NCI-H1930 (cell line): ENCODE measurements at regions not wholly inside any gene's neighbourhood (a gene's known extent, or its start where the extent isn't known, plus 50 kb on each side); places are given as distances from the start of the nearest gene placed in this dataset.
"Not testable (repeated sequence)": the region's sequence is repeated elsewhere in the genome, so short reads cannot be mapped to it uniquely, and the experiment has no call there.

Source experiments
- DNase-seq, 2 experiments: peaks; one replicate each; lab custom pipeline; 2025; lab: John Stamatoyannopoulos, UW

- DNase-seq, result peak; percentile 35 to 40
Observed at GRCh38 chr5:116959843-116960242, 385.2 kb upstream of the SEMA6A start.

GRCh38 chr5:116953251-116953930 lies 378.8 kb upstream of the SEMA6A start:
- DNase-seq, result peak; percentile 72 to 73

GRCh38 chr5:116951219-116951618 lies 376.6 kb upstream of the SEMA6A start:
- no peak for DNase-seq

GRCh38 chr5:116947691-116948528 lies 373.3 kb upstream of the SEMA6A start:
- DNase-seq, result no peak

- DNase-seq, result not testable (repeated sequence)
Observed at GRCh38 chr5:116945613-116946382, 371.2 kb upstream of the SEMA6A start.

GRCh38 chr5:116944183-116944582 lies 369.6 kb upstream of the SEMA6A start:
- DNase-seq, result no peak

- no peak for DNase-seq
Observed at GRCh38 chr5:116942622-116943021, 368.0 kb upstream of the SEMA6A start.

GRCh38 chr5:116939641-116940040 lies 365.0 kb upstream of the SEMA6A start:
- DNase-seq, result no peak

- peak; percentile 40 to 83 for DNase-seq
Observed at GRCh38 chr5:116938488-116938887, 363.9 kb upstream of the SEMA6A start.

- DNase-seq, result no peak
Observed at GRCh38 chr5:116935561-116936162, 361.0 kb upstream of the SEMA6A start.

GRCh38 chr5:116930616-116931015 lies 356.0 kb upstream of the SEMA6A start:
- no peak for DNase-seq

GRCh38 chr5:116923344-116923743 lies 348.7 kb upstream of the SEMA6A start:
- DNase-seq, result no peak

- no peak for DNase-seq
Observed at GRCh38 chr5:116922532-116922931, 347.9 kb upstream of the SEMA6A start.

GRCh38 chr5:116914869-116915504 lies 340.4 kb upstream of the SEMA6A start:
- DNase-seq, result no peak

GRCh38 chr5:116912221-116912620 lies 337.6 kb upstream of the SEMA6A start:
- no peak for DNase-seq

GRCh38 chr5:116911074-116911473 lies 336.5 kb upstream of the SEMA6A start:
- no peak for DNase-seq

- DNase-seq, result no peak
Observed at GRCh38 chr5:116908537-116908936, 333.9 kb upstream of the SEMA6A start.

GRCh38 chr5:116905885-116906284 lies 331.3 kb upstream of the SEMA6A start:
- no peak for DNase-seq

- DNase-seq, result no peak
Observed at GRCh38 chr5:116900793-116901192, 326.2 kb upstream of the SEMA6A start.

- no peak for DNase-seq
Observed at GRCh38 chr5:116898917-116899316, 324.3 kb upstream of the SEMA6A start.

- DNase-seq, result no peak
Observed at GRCh38 chr5:116897291-116897690, 322.7 kb upstream of the SEMA6A start.

- no peak for DNase-seq
Observed at GRCh38 chr5:116896001-116896400, 321.4 kb upstream of the SEMA6A start.
